Stimulated activated naive B cell treated with anti-CD40 and anti-IgM and Interleukin-4, amounts not matched to agents 10 μg/mL and 1 μg/mL and 100 μg/mL, for 72 hours (primary cell): ENCODE measurements at regions not wholly inside any gene's neighbourhood (a gene's known extent, or its start where the extent isn't known, plus 50 kb on each side); places are given as distances from the start of the nearest gene placed in this dataset.

Experiments used
- ATAC-seq, 2 donors: fragments of 150-1000 bp; cut with Tn5 transposase; replicated peaks; 2 replicates each; pipeline ENCODE4 v1.10.0; 2021; ENCODE audit warnings: moderate library complexity in 1 of 2
- DNase-seq: peaks from one replicate; pipeline ENCODE4 v3.0.0; 2021
- H3K27ac Mint-ChIP-seq: one replicate; pipeline ENCODE4 v1.8.0; 2022; ENCODE audit warnings: mild to moderate bottlenecking, mixed read lengths
- H3K27me3 Mint-ChIP-seq, 2 donors: one replicate each; pipeline ENCODE4 v1.8.0; 2022; ENCODE audit warnings: mixed read lengths in 2 of 2
- H3K36me3 Mint-ChIP-seq, 2 donors: one replicate each; pipeline ENCODE4 v1.8.0; 2022; ENCODE audit warnings: mixed read lengths in 2 of 2, mild to moderate bottlenecking in 1 of 2
- H3K4me1 Mint-ChIP-seq, 2 donors: one replicate each; pipeline ENCODE4 v1.8.0; 2022; ENCODE audit warnings: mixed read lengths in 2 of 2, mild to moderate bottlenecking in 1 of 2
- H3K4me3 Mint-ChIP-seq, 2 donors: one replicate each; pipeline ENCODE4 v1.8.0; 2022; ENCODE audit warnings: mild to moderate bottlenecking in 2 of 2, mixed read lengths in 2 of 2, moderate library complexity in 1 of 2
- H3K9me3 Mint-ChIP-seq, 2 donors: one replicate each; pipeline ENCODE4 v1.8.0; 2022; ENCODE audit warnings: mixed read lengths in 2 of 2, mild to moderate bottlenecking in 1 of 2

- H3K4me3 Mint-ChIP-seq = no peak overlapping the region
- peaks cover 4 to 17% of the 10 kb centered on the region in 2 donors for H3K4me1 Mint-ChIP-seq
- H3K9me3 Mint-ChIP-seq = peaks cover 0 to 7% of the 10 kb centered on the region in 2 donors
- H3K27me3 Mint-ChIP-seq = no peaks in the 10 kb centered on the region
- H3K27ac Mint-ChIP-seq = no peak overlapping the region
- H3K36me3 Mint-ChIP-seq = peaks cover 0 to 2% of the 10 kb centered on the region in 2 donors
- ATAC-seq (no peak), DNase-seq (no peak)
Measured at GRCh38 chr5:89946508-89946907, 463.0 kb downstream of the CETN3 start.

GRCh38 chr5:89942171-89942570 lies 467.4 kb downstream of the CETN3 start:
- H3K4me3 Mint-ChIP-seq = no peak overlapping the region
- H3K4me1 Mint-ChIP-seq = no peaks in the 10 kb centered on the region
- H3K36me3 Mint-ChIP-seq = peaks cover 0 to 2% of the 10 kb centered on the region in 2 donors
- no peaks in the 10 kb centered on the region for H3K27me3 Mint-ChIP-seq
- H3K27ac Mint-ChIP-seq = no peak overlapping the region
- peaks cover 0 to 1% of the 10 kb centered on the region in 2 donors for H3K9me3 Mint-ChIP-seq
- ATAC-seq (no peak), DNase-seq (no peak)

GRCh38 chr5:89936576-89936975 lies 473.0 kb downstream of the CETN3 start:
- DNase-seq (no peak), ATAC-seq (no peak)
- H3K27ac Mint-ChIP-seq = no peak overlapping the region
- H3K4me3 Mint-ChIP-seq = no peak overlapping the region
- H3K36me3 Mint-ChIP-seq = no peaks in the 10 kb centered on the region
- peaks cover 1 to 5% of the 10 kb centered on the region in 2 donors for H3K4me1 Mint-ChIP-seq
- H3K27me3 Mint-ChIP-seq = no peaks in the 10 kb centered on the region
- H3K9me3 Mint-ChIP-seq = peaks cover 0 to under 1% of the 10 kb centered on the region in 2 donors

GRCh38 chr5:89934069-89934468 lies 475.5 kb downstream of the CETN3 start:
- Mint-ChIP-seq H3K27ac (no peak overlapping the region), H3K27me3 (no peaks in the 10 kb centered on the region), H3K4me3 (no peak overlapping the region), H3K36me3 (no peaks in the 10 kb centered on the region), H3K9me3 (no peaks in the 10 kb centered on the region), H3K4me1 (peaks cover 1 to 7% of the 10 kb centered on the region in 2 donors)
- DNase-seq (no peak), ATAC-seq (no peak)

GRCh38 chr5:89932771-89933181 lies 476.8 kb downstream of the CETN3 start:
- DNase-seq (no peak), ATAC-seq (no peak)
- H3K27me3 Mint-ChIP-seq = no peaks in the 10 kb centered on the region
- no peaks in the 10 kb centered on the region for H3K9me3 Mint-ChIP-seq
- no peak overlapping the region for H3K27ac Mint-ChIP-seq
- no peak overlapping the region for H3K4me3 Mint-ChIP-seq
- H3K36me3 Mint-ChIP-seq = no peaks in the 10 kb centered on the region
- H3K4me1 Mint-ChIP-seq = peaks cover 6 to 16% of the 10 kb centered on the region in 2 donors

GRCh38 chr5:89930591-89931392 lies 478.8 kb downstream of the CETN3 start:
- DNase-seq (no peak), ATAC-seq (peak; percentile 64 to 73)
- no peaks in the 10 kb centered on the region for H3K27me3 Mint-ChIP-seq
- no peak overlapping the region for H3K27ac Mint-ChIP-seq
- peaks cover 0 to 2% of the 10 kb centered on the region in 2 donors for H3K36me3 Mint-ChIP-seq
- H3K9me3 Mint-ChIP-seq = peaks cover 5 to 13% of the 10 kb centered on the region in 2 donors
- peaks cover 6 to 16% of the 10 kb centered on the region in 2 donors for H3K4me1 Mint-ChIP-seq
- no peak overlapping the region for H3K4me3 Mint-ChIP-seq

- no peak for ATAC-seq
- Mint-ChIP-seq H3K9me3 (peaks cover 7 to 13% of the 10 kb centered on the region in 2 donors), H3K4me1 (peaks cover 6 to 16% of the 10 kb centered on the region in 2 donors), H3K27me3 (no peaks in the 10 kb centered on the region), H3K27ac (no peak overlapping the region), H3K4me3 (no peak overlapping the region), H3K36me3 (peaks cover 0 to 2% of the 10 kb centered on the region in 2 donors)
- DNase-seq = no peak
Measured at GRCh38 chr5:89929834-89930233, 479.7 kb downstream of the CETN3 start.

- Mint-ChIP-seq H3K9me3 (peaks cover 7 to 13% of the 10 kb centered on the region in 2 donors), H3K27me3 (no peaks in the 10 kb centered on the region), H3K4me1 (peaks cover 6 to 13% of the 10 kb centered on the region in 2 donors), H3K27ac (no peak overlapping the region), H3K4me3 (no peak overlapping the region), H3K36me3 (peaks cover 0 to 2% of the 10 kb centered on the region in 2 donors)
- DNase-seq (no peak), ATAC-seq (no peak)
Measured at GRCh38 chr5:89929173-89929572, 480.4 kb downstream of the CETN3 start.

- Mint-ChIP-seq H3K27me3 (no peaks in the 10 kb centered on the region), H3K27ac (no peak overlapping the region), H3K36me3 (peaks cover 0 to 2% of the 10 kb centered on the region in 2 donors), H3K4me1 (no peaks in the 10 kb centered on the region), H3K9me3 (peaks cover 8 to 9% of the 10 kb centered on the region in 2 donors), H3K4me3 (no peak overlapping the region)
- ATAC-seq = no peak
- no peak for DNase-seq
Measured at GRCh38 chr5:89922161-89922560, 487.4 kb downstream of the CETN3 start.

- Mint-ChIP-seq H3K4me1 (no peaks in the 10 kb centered on the region), H3K9me3 (peaks cover 0 to 5% of the 10 kb centered on the region in 2 donors), H3K4me3 (no peak overlapping the region), H3K36me3 (no peaks in the 10 kb centered on the region), H3K27ac (no peak overlapping the region), H3K27me3 (no peaks in the 10 kb centered on the region)
- no peak for ATAC-seq
- no peak for DNase-seq
Measured at GRCh38 chr5:89917112-89917511, 492.4 kb downstream of the CETN3 start.

- peaks cover 0 to 7% of the 10 kb centered on the region in 2 donors for H3K9me3 Mint-ChIP-seq
- no peaks in the 10 kb centered on the region for H3K4me1 Mint-ChIP-seq
- ATAC-seq (no peak), DNase-seq (no peak)
- H3K27me3 Mint-ChIP-seq = no peaks in the 10 kb centered on the region
- no peak overlapping the region for H3K4me3 Mint-ChIP-seq
- no peak overlapping the region for H3K27ac Mint-ChIP-seq
- no peaks in the 10 kb centered on the region for H3K36me3 Mint-ChIP-seq
Measured at GRCh38 chr5:89916131-89916530, 493.4 kb downstream of the CETN3 start.

- no peak for DNase-seq
- no peak for ATAC-seq
- Mint-ChIP-seq H3K36me3 (no peaks in the 10 kb centered on the region), H3K4me3 (no peak overlapping the region), H3K4me1 (no peaks in the 10 kb centered on the region), H3K27me3 (no peaks in the 10 kb centered on the region), H3K27ac (no peak overlapping the region), H3K9me3 (peaks cover 4 to 7% of the 10 kb centered on the region in 2 donors)
Measured at GRCh38 chr5:89908876-89909275, 500.7 kb downstream of the CETN3 start.

GRCh38 chr5:89904442-89904841 lies 505.1 kb downstream of the CETN3 start:
- H3K36me3 Mint-ChIP-seq = no peaks in the 10 kb centered on the region
- DNase-seq (no peak), ATAC-seq (no peak)
- no peaks in the 10 kb centered on the region for H3K27me3 Mint-ChIP-seq
- no peaks in the 10 kb centered on the region for H3K4me1 Mint-ChIP-seq
- no peak overlapping the region for H3K27ac Mint-ChIP-seq
- peaks cover 3 to 7% of the 10 kb centered on the region in 2 donors for H3K9me3 Mint-ChIP-seq
- H3K4me3 Mint-ChIP-seq = no peak overlapping the region

GRCh38 chr5:89901983-89902382 lies 507.6 kb downstream of the CETN3 start:
- Mint-ChIP-seq H3K36me3 (no peaks in the 10 kb centered on the region), H3K27me3 (no peaks in the 10 kb centered on the region), H3K27ac (no peak overlapping the region), H3K9me3 (peaks cover 3 to 7% of the 10 kb centered on the region in 2 donors), H3K4me3 (no peak overlapping the region), H3K4me1 (no peaks in the 10 kb centered on the region)
- ATAC-seq (no peak), DNase-seq (no peak)

GRCh38 chr5:89901346-89901745 lies 508.2 kb downstream of the CETN3 start:
- H3K27me3 Mint-ChIP-seq = no peaks in the 10 kb centered on the region
- no peaks in the 10 kb centered on the region for H3K4me1 Mint-ChIP-seq
- H3K9me3 Mint-ChIP-seq = peaks cover 2% of the 10 kb centered on the region in 2 donors
- H3K27ac Mint-ChIP-seq = no peak overlapping the region
- H3K36me3 Mint-ChIP-seq = no peaks in the 10 kb centered on the region
- DNase-seq = no peak
- ATAC-seq = no peak
- H3K4me3 Mint-ChIP-seq = no peak overlapping the region
